ENCODE measurements at regions not wholly inside any gene's neighbourhood (a gene's known extent, or its start where the extent isn't known, plus 50 kb on each side); places are given as distances from the start of the nearest gene placed in this dataset.

DNA sequence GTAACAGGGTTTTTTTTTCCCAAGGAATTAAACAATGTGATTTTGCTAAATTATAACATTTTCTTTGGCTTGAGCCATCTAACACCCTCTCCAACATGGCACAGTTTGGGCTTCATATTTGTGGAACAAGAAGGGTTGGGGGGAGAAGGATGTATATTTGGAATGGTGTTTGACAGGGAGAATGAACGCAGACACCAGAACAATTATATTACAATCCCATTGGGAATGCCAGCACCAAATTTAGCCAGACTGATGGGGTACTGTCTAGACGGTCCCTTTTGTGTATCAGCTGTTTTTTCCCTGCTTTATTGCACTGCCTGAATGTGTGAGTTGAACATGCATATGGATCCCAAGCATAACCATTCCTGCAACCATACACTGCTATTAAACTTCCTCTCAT, 130.9 kb upstream of the TMEM161B start (continued):
- no peak for TF ChIP-seq NANOG (IDR thresholded peaks at IDR 0.05; ENCODE audit: insufficient read depth, low read depth, low read length, poor library complexity, severe bottlenecking)
- no peak for TF ChIP-seq SIX5 (IDR thresholded peaks at IDR 0.05; ENCODE audit: low read depth, low read length)
- no peak for TF ChIP-seq SIN3A (conservative IDR thresholded peaks at IDR 0.05 in 1 of 2, IDR thresholded peaks at IDR 0.05 in 1 of 2; ENCODE audit: low read depth in 1 of 2, low read length in 2 of 2)
- no peak for TF ChIP-seq RBBP5 (IDR thresholded peaks at IDR 0.05; ENCODE audit: borderline replicate concordance, low read depth, low read length)
- no peak for TF ChIP-seq EGR1 (IDR thresholded peaks at IDR 0.05; ENCODE audit: borderline replicate concordance, low read depth, low read length)
